Liver (tissue), 8 donors: ENCODE measurements at regions not wholly inside any gene's neighbourhood (a gene's known extent, or its start where the extent isn't known, plus 50 kb on each side); places are given as distances from the start of the nearest gene placed in this dataset.

ENCODE experiments used
- DNase-seq: peaks from one replicate; pipeline ENCODE4 v3.0.0-alpha.2; 2017; ENCODE audit warnings: low spot score
- H3K27ac ChIP-seq, 2 donors: one replicate each; pipeline ENCODE4 v1.7.0; 2013; ENCODE audit warnings: inconsistent platforms in 2 of 2, low read length in 2 of 2, control low read depth in 1 of 2, low read depth in 1 of 2, mild to moderate bottlenecking in 1 of 2
- H3K27me3 ChIP-seq, 4 donors: one replicate each; pipeline versions ENCODE4 v1.6.1 to v1.7.0; 2013; ENCODE audit warnings: low read length in 3 of 4, inconsistent platforms in 1 of 4, mild to moderate bottlenecking in 1 of 4, moderate library complexity in 1 of 4; ENCODE audit not compliant: control insufficient read depth in 4 of 4, insufficient read depth in 4 of 4
- H3K36me3 ChIP-seq, 4 donors: one replicate each; pipeline versions ENCODE4 v1.6.1 to v1.7.0; 2013; ENCODE audit warnings: low read length in 3 of 4, mild to moderate bottlenecking in 3 of 4, low read depth in 1 of 4, moderate library complexity in 1 of 4; ENCODE audit not compliant: control insufficient read depth in 4 of 4, insufficient read depth in 3 of 4
- H3K4me1 ChIP-seq, 4 donors: one replicate each; pipeline versions ENCODE4 v1.6.1 to v1.7.0; 2013; ENCODE audit warnings: low read length in 3 of 4, mild to moderate bottlenecking in 3 of 4, moderate library complexity in 1 of 4; ENCODE audit not compliant: control insufficient read depth in 4 of 4, insufficient read depth in 4 of 4
- H3K4me3 ChIP-seq, 3 donors: one replicate each; pipeline versions ENCODE4 v1.6.1 to v1.7.0; 2013; ENCODE audit warnings: low read length in 3 of 3, control low read depth in 1 of 3, low read depth in 1 of 3, mild to moderate bottlenecking in 1 of 3
- H3K9ac ChIP-seq, 2 donors: one replicate each; pipeline ENCODE4 v1.7.0; 2013; ENCODE audit warnings: low read length in 2 of 2, mild to moderate bottlenecking in 2 of 2, moderate library complexity in 2 of 2, control low read depth in 1 of 2, low read depth in 1 of 2
- H3K9me3 ChIP-seq, 4 donors: one replicate each; pipeline versions ENCODE4 v1.6.1 to v1.7.0; 2013; ENCODE audit warnings: low read length in 3 of 4; ENCODE audit not compliant: control insufficient read depth in 4 of 4
- EGR1 ChIP-seq, 2 donors: IDR thresholded peaks; 2 replicates each; pipeline ENCODE4 v1.6.1; 2016 to 2018; ENCODE audit warnings: antibody characterized with exemption in 2 of 2, low read depth in 2 of 2
- FOXA1 ChIP-seq: IDR thresholded peaks from 2 replicates; pipeline ENCODE4 v1.6.1; 2016; ENCODE audit warnings: antibody characterized with exemption
- FOXA2 ChIP-seq: IDR thresholded peaks from 2 replicates; pipeline ENCODE4 v1.6.1; 2016; ENCODE audit warnings: antibody characterized with exemption
- GABPA ChIP-seq, 2 donors: IDR thresholded peaks in 1 of 2; conservative IDR thresholded peaks in 1 of 2; 2 replicates each; pipeline ENCODE4 v1.6.1; 2016; ENCODE audit warnings: antibody characterized with exemption in 2 of 2, mild to moderate bottlenecking in 1 of 2, moderate library complexity in 1 of 2
- HNF4A ChIP-seq, 2 donors: conservative IDR thresholded peaks; 2 replicates each; pipeline ENCODE4 v1.6.1; 2016; ENCODE audit warnings: antibody characterized with exemption in 2 of 2, mild to moderate bottlenecking in 2 of 2
- HNF4G ChIP-seq: IDR thresholded peaks from 2 replicates; pipeline ENCODE4 v1.6.1; 2016; ENCODE audit warnings: antibody characterized with exemption
- JUND ChIP-seq, 2 donors: IDR thresholded peaks; 2 replicates each; pipeline ENCODE4 v1.6.1; 2016; ENCODE audit warnings: antibody characterized with exemption in 2 of 2
- NR2F2 ChIP-seq: IDR thresholded peaks from 2 replicates; pipeline ENCODE4 v1.6.1; 2016; ENCODE audit warnings: antibody characterized with exemption
- RAD21 ChIP-seq, 2 donors: IDR thresholded peaks; 2 replicates each; pipeline ENCODE4 v1.6.1; 2016; ENCODE audit warnings: antibody characterized with exemption in 2 of 2, mild to moderate bottlenecking in 2 of 2
- RXRA ChIP-seq, 2 donors: IDR thresholded peaks; 2 replicates each; pipeline ENCODE4 v1.6.1; 2017 to 2018; ENCODE audit warnings: antibody characterized with exemption in 2 of 2, mild to moderate bottlenecking in 1 of 2
- SP1 ChIP-seq: IDR thresholded peaks from 2 replicates; pipeline ENCODE4 v1.6.1; 2018; ENCODE audit warnings: antibody characterized with exemption, mild to moderate bottlenecking
- TAF1 ChIP-seq: conservative IDR thresholded peaks from 2 replicates; pipeline ENCODE4 v1.6.1; 2016; ENCODE audit warnings: antibody characterized with exemption, mild to moderate bottlenecking
- YY1 ChIP-seq: IDR thresholded peaks from 2 replicates; pipeline ENCODE4 v1.6.1; 2016; ENCODE audit warnings: antibody characterized with exemption, mild to moderate bottlenecking
- WGBS: extraction: QIAGEN DNeasy Blood & Tissue Kit; methylation state at CpG from one replicate; pipeline ENCODE4 v1.1.7; 2013; 5-methylcytosine and 5-hydroxymethylcytosine counted together
- TF ChIP-seq, protein P1 (sequence below): fragments of 150-350 bp; IDR thresholded peaks from 2 replicates; pipeline ENCODE4 v1.5.1; 2017; ENCODE audit warnings: improper control_type of control experiment, low read depth, low read length; ENCODE audit not compliant: missing input control
- TF ChIP-seq, protein P2 (sequence below): IDR thresholded peaks from 2 replicates; pipeline ENCODE4 v1.6.1; 2016; ENCODE audit warnings: antibody characterized with exemption
- TF ChIP-seq, protein P3 (sequence below): IDR thresholded peaks from 2 replicates; pipeline ENCODE4 v1.6.1; 2016; ENCODE audit warnings: antibody characterized with exemption, mild to moderate bottlenecking
- TF ChIP-seq, protein P4 (sequence below): IDR thresholded peaks from 2 replicates; pipeline ENCODE4 v1.6.1; 2016; ENCODE audit warnings: antibody characterized with exemption
- TF ChIP-seq, protein P5 (sequence below): IDR thresholded peaks from 2 replicates; pipeline ENCODE4 v1.6.1; 2016; ENCODE audit warnings: antibody characterized with exemption
- donor health status: healthy.
- donor health status: healthy.
- donor health status: healthy.
- donor health status: healthy.
- donor health status: healthy.

DNA sequence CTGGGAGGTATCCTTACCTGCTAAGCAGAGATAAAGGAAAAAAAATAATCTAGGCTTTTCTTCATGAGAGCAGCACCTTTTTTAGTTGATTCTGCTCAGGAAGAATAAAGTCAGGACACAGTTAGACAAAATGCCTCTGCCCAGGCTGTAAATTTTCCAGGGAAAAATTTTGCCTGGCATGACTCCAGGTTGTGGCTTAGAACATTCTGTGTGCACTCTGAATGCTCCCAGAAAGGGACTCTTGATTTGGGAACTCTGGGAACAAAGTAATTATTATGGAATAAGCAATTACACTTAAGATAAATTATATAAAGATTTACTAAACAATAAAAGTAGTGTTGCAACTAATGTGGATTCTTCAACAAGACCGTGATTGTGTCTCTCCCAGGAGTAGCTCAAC is 826.2 kb upstream of the TENM3 start:
- H3K9me3 ChIP-seq: peaks cover 0 to 2% (median 0%) of the 10 kb centered on the region in 4 donors
- TF ChIP-seq NR2F2 (no peak), RAD21 (IDR thresholded peaks at IDR 0.05) (no peak), FOXA1 (no peak), HNF4G (no peak), HNF4A (conservative IDR thresholded peaks at IDR 0.05) (no peak), SP1 (no peak), GABPA (IDR thresholded peaks at IDR 0.05 in 1 of 2, conservative IDR thresholded peaks at IDR 0.05 in 1 of 2) (no peak), TAF1 (no peak), FOXA2 (no peak), EGR1 (IDR thresholded peaks at IDR 0.05; ENCODE audit: low read depth in 2 of 2) (no peak), RXRA (IDR thresholded peaks at IDR 0.05) (no peak), JUND (IDR thresholded peaks at IDR 0.05) (no peak), YY1 (no peak)
- TF ChIP-seq, protein P1, sequence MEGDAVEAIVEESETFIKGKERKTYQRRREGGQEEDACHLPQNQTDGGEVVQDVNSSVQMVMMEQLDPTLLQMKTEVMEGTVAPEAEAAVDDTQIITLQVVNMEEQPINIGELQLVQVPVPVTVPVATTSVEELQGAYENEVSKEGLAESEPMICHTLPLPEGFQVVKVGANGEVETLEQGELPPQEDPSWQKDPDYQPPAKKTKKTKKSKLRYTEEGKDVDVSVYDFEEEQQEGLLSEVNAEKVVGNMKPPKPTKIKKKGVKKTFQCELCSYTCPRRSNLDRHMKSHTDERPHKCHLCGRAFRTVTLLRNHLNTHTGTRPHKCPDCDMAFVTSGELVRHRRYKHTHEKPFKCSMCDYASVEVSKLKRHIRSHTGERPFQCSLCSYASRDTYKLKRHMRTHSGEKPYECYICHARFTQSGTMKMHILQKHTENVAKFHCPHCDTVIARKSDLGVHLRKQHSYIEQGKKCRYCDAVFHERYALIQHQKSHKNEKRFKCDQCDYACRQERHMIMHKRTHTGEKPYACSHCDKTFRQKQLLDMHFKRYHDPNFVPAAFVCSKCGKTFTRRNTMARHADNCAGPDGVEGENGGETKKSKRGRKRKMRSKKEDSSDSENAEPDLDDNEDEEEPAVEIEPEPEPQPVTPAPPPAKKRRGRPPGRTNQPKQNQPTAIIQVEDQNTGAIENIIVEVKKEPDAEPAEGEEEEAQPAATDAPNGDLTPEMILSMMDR: no peak
- TF ChIP-seq, protein P2, sequence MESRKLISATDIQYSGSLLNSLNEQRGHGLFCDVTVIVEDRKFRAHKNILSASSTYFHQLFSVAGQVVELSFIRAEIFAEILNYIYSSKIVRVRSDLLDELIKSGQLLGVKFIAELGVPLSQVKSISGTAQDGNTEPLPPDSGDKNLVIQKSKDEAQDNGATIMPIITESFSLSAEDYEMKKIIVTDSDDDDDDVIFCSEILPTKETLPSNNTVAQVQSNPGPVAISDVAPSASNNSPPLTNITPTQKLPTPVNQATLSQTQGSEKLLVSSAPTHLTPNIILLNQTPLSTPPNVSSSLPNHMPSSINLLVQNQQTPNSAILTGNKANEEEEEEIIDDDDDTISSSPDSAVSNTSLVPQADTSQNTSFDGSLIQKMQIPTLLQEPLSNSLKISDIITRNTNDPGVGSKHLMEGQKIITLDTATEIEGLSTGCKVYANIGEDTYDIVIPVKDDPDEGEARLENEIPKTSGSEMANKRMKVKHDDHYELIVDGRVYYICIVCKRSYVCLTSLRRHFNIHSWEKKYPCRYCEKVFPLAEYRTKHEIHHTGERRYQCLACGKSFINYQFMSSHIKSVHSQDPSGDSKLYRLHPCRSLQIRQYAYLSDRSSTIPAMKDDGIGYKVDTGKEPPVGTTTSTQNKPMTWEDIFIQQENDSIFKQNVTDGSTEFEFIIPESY: no peak
- TF ChIP-seq, protein P3, sequence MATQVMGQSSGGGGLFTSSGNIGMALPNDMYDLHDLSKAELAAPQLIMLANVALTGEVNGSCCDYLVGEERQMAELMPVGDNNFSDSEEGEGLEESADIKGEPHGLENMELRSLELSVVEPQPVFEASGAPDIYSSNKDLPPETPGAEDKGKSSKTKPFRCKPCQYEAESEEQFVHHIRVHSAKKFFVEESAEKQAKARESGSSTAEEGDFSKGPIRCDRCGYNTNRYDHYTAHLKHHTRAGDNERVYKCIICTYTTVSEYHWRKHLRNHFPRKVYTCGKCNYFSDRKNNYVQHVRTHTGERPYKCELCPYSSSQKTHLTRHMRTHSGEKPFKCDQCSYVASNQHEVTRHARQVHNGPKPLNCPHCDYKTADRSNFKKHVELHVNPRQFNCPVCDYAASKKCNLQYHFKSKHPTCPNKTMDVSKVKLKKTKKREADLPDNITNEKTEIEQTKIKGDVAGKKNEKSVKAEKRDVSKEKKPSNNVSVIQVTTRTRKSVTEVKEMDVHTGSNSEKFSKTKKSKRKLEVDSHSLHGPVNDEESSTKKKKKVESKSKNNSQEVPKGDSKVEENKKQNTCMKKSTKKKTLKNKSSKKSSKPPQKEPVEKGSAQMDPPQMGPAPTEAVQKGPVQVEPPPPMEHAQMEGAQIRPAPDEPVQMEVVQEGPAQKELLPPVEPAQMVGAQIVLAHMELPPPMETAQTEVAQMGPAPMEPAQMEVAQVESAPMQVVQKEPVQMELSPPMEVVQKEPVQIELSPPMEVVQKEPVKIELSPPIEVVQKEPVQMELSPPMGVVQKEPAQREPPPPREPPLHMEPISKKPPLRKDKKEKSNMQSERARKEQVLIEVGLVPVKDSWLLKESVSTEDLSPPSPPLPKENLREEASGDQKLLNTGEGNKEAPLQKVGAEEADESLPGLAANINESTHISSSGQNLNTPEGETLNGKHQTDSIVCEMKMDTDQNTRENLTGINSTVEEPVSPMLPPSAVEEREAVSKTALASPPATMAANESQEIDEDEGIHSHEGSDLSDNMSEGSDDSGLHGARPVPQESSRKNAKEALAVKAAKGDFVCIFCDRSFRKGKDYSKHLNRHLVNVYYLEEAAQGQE: no peak
- TF ChIP-seq, protein P4, sequence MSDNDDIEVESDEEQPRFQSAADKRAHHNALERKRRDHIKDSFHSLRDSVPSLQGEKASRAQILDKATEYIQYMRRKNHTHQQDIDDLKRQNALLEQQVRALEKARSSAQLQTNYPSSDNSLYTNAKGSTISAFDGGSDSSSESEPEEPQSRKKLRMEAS: no peak
- TF ChIP-seq, protein P5, sequence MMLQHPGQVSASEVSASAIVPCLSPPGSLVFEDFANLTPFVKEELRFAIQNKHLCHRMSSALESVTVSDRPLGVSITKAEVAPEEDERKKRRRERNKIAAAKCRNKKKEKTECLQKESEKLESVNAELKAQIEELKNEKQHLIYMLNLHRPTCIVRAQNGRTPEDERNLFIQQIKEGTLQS: no peak

More for the DNA sequence above, 826.2 kb upstream of the TENM3 start:
- Histone ChIP-seq H3K9ac (no peak overlapping the region), H3K27me3 (no peaks in the 10 kb centered on the region), H3K4me1 (no peaks in the 10 kb centered on the region), H3K4me3 (no peak overlapping the region), H3K36me3 (no peaks in the 10 kb centered on the region), H3K27ac (no peak overlapping the region)
- no peak for DNase-seq
- WGBS: 85% methylated on average over 1 of the region's 1 CpG
